MCF 10A (cell line): ENCODE measurements at regions not wholly inside any gene's neighbourhood (a gene's known extent, or its start where the extent isn't known, plus 50 kb on each side); places are given as distances from the start of the nearest gene placed in this dataset.

ENCODE experiments used
- BruUV-seq: library from RNA; stranded (reverse); fragments of 400-500 nt; replicated peaks from 2 replicates; lab custom pipeline; 2021; lab: Mats Ljungman, UMichigan
- CTCF ChIA-PET: fragments of 300-600 bp; sonication (Branson Sonifier 250); formaldehyde crosslinking; extraction: SDS; loops from one replicate; lab custom pipeline; 2021; ENCODE audit warnings: antibody characterized with exemption, inconsistent platforms; lab: Yijun Ruan, JAX
- POLR2A ChIA-PET: fragments of 300-600, 350-650 bp; sonication (Branson Sonifier 250); formaldehyde crosslinking; extraction: SDS; loops from one replicate; lab custom pipeline; 2020; ENCODE audit warnings: antibody characterized with exemption, inconsistent platforms; lab: Yijun Ruan, JAX
- DNase-seq: peaks from one replicate; pipeline ENCODE4 v3.0.0-alpha.2; 2018; ENCODE audit not compliant: unreplicated experiment
- H3K27ac Mint-ChIP-seq: one replicate; pipeline ENCODE4 v1.8.0; 2022; ENCODE audit warnings: mild to moderate bottlenecking, low read depth, mixed read lengths; ENCODE audit not compliant: unreplicated experiment
- H3K27me3 Mint-ChIP-seq: one replicate; pipeline ENCODE4 v1.8.0; 2022; ENCODE audit warnings: mixed read lengths; ENCODE audit not compliant: insufficient read depth, unreplicated experiment
- H3K36me3 Mint-ChIP-seq: one replicate; pipeline ENCODE4 v1.8.0; 2022; ENCODE audit warnings: mild to moderate bottlenecking, moderate library complexity, mixed read lengths; ENCODE audit not compliant: insufficient read depth, unreplicated experiment
- H3K4me1 Mint-ChIP-seq: one replicate; pipeline ENCODE4 v1.8.0; 2022; ENCODE audit warnings: mixed read lengths; ENCODE audit not compliant: insufficient read depth, unreplicated experiment
- H3K4me3 Mint-ChIP-seq: one replicate; pipeline ENCODE4 v1.8.0; 2022; ENCODE audit warnings: mild to moderate bottlenecking, moderate library complexity, mixed read lengths; ENCODE audit not compliant: unreplicated experiment
- H3K9me3 Mint-ChIP-seq: one replicate; pipeline ENCODE4 v1.8.0; 2022; ENCODE audit warnings: mixed read lengths; ENCODE audit not compliant: unreplicated experiment
- intact Hi-C: fragments of 100-400 bp; cut with micrococcal nuclease; formaldehyde crosslinking; loops from 2 replicates; pipeline ENCODE4 v1.14.1; 2022
- TF ChIP-seq, protein P1 (sequence below): fragments of 200-600 bp; IDR thresholded peaks from one replicate; pipeline ENCODE4 v1.8.0; 2022; ENCODE audit warnings: antibody characterized with exemption, mild to moderate bottlenecking; ENCODE audit not compliant: unreplicated experiment

DNA sequence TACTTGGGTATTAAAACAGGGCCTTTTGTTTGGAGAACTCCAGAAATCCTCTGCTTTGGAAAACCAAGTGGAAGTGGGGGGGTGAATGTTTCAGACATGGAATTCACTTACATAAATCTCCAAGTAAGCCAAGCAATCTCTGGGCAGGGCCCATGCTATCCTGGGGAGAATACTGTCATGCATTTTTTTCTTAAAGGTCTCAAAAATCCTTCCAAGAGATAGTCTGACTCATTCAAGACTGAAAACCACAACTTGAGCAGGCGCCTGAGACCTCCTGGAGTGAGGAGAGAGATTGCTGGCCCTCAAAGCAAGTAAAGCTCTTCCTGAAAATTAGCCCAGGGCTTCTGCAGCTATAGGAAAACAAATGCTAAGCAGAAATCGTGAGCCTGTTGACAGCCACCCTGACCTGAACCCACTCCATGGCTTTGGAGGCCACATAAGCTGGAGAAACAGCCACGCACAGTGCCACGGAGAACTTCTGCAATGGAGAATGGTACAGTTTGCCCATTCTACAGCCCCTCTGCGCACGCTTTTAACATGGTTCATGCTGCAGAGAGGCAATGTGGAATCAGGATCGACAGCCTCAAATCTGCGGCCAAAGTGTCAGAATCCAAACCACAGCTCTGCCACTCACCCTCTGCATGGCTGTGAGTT is 203.1 kb upstream of the AUTS2 start:
- DNase-seq: no peak
- CTCF ChIA-PET: no interaction called here
- H3K4me3 Mint-ChIP-seq: no peak overlapping the region
- H3K27ac Mint-ChIP-seq: no peak overlapping the region
- H3K36me3 Mint-ChIP-seq: no peaks in the 10 kb centered on the region
- POLR2A ChIA-PET: no interaction called here
- H3K9me3 Mint-ChIP-seq: peaks cover 16% of the 10 kb centered on the region
- intact Hi-C loops: no loop called here
- no TSS peak for BruUV-seq
- no peaks in the 10 kb centered on the region for H3K27me3 Mint-ChIP-seq
- H3K4me1 Mint-ChIP-seq: no peaks in the 10 kb centered on the region
- TF ChIP-seq, protein P1, sequence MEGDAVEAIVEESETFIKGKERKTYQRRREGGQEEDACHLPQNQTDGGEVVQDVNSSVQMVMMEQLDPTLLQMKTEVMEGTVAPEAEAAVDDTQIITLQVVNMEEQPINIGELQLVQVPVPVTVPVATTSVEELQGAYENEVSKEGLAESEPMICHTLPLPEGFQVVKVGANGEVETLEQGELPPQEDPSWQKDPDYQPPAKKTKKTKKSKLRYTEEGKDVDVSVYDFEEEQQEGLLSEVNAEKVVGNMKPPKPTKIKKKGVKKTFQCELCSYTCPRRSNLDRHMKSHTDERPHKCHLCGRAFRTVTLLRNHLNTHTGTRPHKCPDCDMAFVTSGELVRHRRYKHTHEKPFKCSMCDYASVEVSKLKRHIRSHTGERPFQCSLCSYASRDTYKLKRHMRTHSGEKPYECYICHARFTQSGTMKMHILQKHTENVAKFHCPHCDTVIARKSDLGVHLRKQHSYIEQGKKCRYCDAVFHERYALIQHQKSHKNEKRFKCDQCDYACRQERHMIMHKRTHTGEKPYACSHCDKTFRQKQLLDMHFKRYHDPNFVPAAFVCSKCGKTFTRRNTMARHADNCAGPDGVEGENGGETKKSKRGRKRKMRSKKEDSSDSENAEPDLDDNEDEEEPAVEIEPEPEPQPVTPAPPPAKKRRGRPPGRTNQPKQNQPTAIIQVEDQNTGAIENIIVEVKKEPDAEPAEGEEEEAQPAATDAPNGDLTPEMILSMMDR: no peak

DNA sequence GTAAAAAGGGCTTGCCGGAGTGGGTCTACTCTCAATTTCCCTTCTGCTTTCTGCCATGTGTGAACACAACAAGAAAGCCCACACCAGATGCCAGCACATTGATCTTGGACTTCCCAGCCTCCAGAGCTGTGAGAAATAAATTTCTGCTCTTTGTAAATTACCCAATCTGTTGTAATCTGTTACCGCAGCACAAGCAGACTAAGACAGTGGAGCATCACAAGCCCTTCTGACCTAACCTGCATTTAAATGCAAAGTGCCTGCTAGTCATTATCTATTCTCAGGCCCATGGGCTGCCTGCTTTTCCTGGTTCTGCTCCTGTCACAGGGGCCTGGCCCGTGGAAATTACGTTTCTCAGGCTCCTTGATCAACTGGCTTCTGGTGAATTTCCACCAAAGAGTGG is 199.3 kb upstream of the AUTS2 start:
- no peak overlapping the region for H3K4me3 Mint-ChIP-seq
- POLR2A ChIA-PET: no interaction called here
- no peaks in the 10 kb centered on the region for H3K27me3 Mint-ChIP-seq
- H3K4me1 Mint-ChIP-seq: no peaks in the 10 kb centered on the region
- DNase-seq: no peak
- TF ChIP-seq, protein P1: no peak
- intact Hi-C loops: no loop called here
- no peaks in the 10 kb centered on the region for H3K36me3 Mint-ChIP-seq
- CTCF ChIA-PET: no interaction called here
- BruUV-seq: no TSS peak
- peaks cover 8% of the 10 kb centered on the region for H3K9me3 Mint-ChIP-seq
- H3K27ac Mint-ChIP-seq: no peak overlapping the region

DNA sequence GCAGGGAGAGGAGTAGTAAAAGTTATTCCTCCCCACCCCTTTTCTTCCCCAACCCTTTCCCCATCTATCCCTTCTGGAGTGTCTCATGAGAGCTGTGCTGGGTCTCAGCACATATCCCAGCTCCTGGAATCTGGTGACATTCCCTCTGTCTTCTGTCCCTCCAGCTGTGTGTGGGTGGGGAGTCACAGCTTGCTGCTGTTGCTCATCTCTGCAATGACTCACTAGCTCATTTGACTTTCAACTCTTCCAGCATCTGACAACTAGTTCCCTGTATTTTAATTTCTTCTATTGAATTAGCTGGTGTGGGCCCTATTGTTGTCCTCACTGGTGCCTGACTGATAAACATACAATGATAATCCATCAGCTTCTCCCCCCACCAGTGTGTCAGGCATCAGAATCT is 198.9 kb upstream of the AUTS2 start:
- no peak for DNase-seq
- no peak overlapping the region for H3K27ac Mint-ChIP-seq

GRCh38 chr7:69402696-69403095 is 195.6 kb upstream of the AUTS2 start:
- Mint-ChIP-seq H3K4me1 (no peaks in the 10 kb centered on the region), H3K27ac (no peak overlapping the region), H3K27me3 (no peaks in the 10 kb centered on the region), H3K4me3 (no peak overlapping the region), H3K9me3 (peaks cover 9% of the 10 kb centered on the region), H3K36me3 (no peaks in the 10 kb centered on the region)
- ChIA-PET POLR2A (no interaction called here), CTCF (interaction anchor here (0.7 kb wide), 1 partner anchor 1147 kb away, joined by 5 read pairs; no protein-coding TSS in a partner anchor)
- BruUV-seq: no TSS peak
- TF ChIP-seq, protein P1: no peak
- intact Hi-C loops: no loop called here
- DNase-seq: no peak

More for the DNA sequence above, 198.9 kb upstream of the AUTS2 start:
- Mint-ChIP-seq H3K4me3 (no peak overlapping the region), H3K27me3 (no peaks in the 10 kb centered on the region), H3K36me3 (no peaks in the 10 kb centered on the region), H3K4me1 (no peaks in the 10 kb centered on the region), H3K9me3 (peaks cover 8% of the 10 kb centered on the region)
- CTCF ChIA-PET: no interaction called here
- POLR2A ChIA-PET: no interaction called here
- no TSS peak for BruUV-seq
- TF ChIP-seq, protein P1: no peak
- intact Hi-C loops: no loop called here
